HCT116 (cell line): ENCODE measurements at regions not wholly inside any gene's neighbourhood (a gene's known extent, or its start where the extent isn't known, plus 50 kb on each side); places are given as distances from the start of the nearest gene placed in this dataset.

ENCODE experiments used
- ATAC-seq: fragments of 200-7000 bp; cut with Tn5 transposase; 2 replicates; pipeline ENCODE4 v1.9.1; 2020; ENCODE audit warnings: mild to moderate bottlenecking, moderate library complexity
- BruUV-seq: library from RNA; stranded (reverse); fragments of 400-500 nt; replicated peaks from 2 replicates; lab custom pipeline; 2021; lab: Mats Ljungman, UMichigan
- CTCF ChIA-PET: fragments of 300-600 bp; sonication (Branson Sonifier 250); formaldehyde crosslinking; loops from one replicate; lab custom pipeline; 2021; ENCODE audit warnings: antibody characterized with exemption; lab: Charles Lee
- POLR2A ChIA-PET: fragments of 300-600, 350-600 bp; sonication (Branson Sonifier 250); formaldehyde crosslinking; loops from one replicate; lab custom pipeline; 2021; ENCODE audit warnings: antibody characterized with exemption; lab: Charles Lee
- RAD21 ChIA-PET, 2 experiments: fragments of 300-600 bp; sonication (Branson Sonifier 250); formaldehyde crosslinking; loops; one replicate each; lab custom pipeline; 2023; ENCODE audit warnings: low total read pairs in 2 of 2; ENCODE audit not compliant: uncharacterized antibody in 2 of 2, unreplicated experiment in 2 of 2, low non-redundant PET in 1 of 2; lab: Charles Lee
- DNase-seq: peaks from one replicate; pipeline ENCODE4 v3.0.0-alpha.2; 2010; ENCODE audit warnings: low read depth, low spot score
- H2AFZ ChIP-seq: fragments of 200-600 bp; shearing (Covaris generic), sonication (generic); 2 replicates; pipeline ENCODE4 v1.6.1; 2017; ENCODE audit warnings: low read depth, mixed run types, mixed read lengths, antibody characterized with exemption, low read length; ENCODE audit not compliant: poor library complexity, severe bottlenecking
- H3K27ac ChIP-seq: 2 replicates; pipeline ENCODE4 v1.5.1; 2012; ENCODE audit warnings: low read depth, low read length
- H3K27me3 ChIP-seq: fragments of 200-600 bp; sonication (generic); 2 replicates; pipeline ENCODE4 v1.6.1; 2016; ENCODE audit warnings: mixed run types, low read length, mixed read lengths; ENCODE audit not compliant: insufficient read depth
- H3K36me3 ChIP-seq, 2 experiments: fragments of 200-500 bp in 1 of 2; fragments of 200-600 bp in 1 of 2; sonication (Bioruptor generic) in 1 of 2; sonication (generic) in 1 of 2; 2 replicates each; pipeline versions ENCODE4 v1.5.1 to v1.6.1; 2014 to 2016; ENCODE audit warnings: low read length in 2 of 2, inconsistent platforms in 1 of 2, mixed read lengths in 1 of 2, mixed run types in 1 of 2; ENCODE audit not compliant: insufficient read depth in 2 of 2, control insufficient read depth in 1 of 2
- H3K4me1 ChIP-seq, 2 experiments: fragments of 200-600 bp in 1 of 2; sonication (generic) in 1 of 2; 2 replicates each; pipeline versions ENCODE4 v1.5.1 to v1.6.1; 2012 to 2017; ENCODE audit warnings: low read length in 2 of 2, inconsistent platforms in 1 of 2, mild to moderate bottlenecking in 1 of 2, mixed read lengths in 1 of 2, mixed run types in 1 of 2, moderate library complexity in 1 of 2; ENCODE audit not compliant: insufficient read depth in 2 of 2, control insufficient read depth in 1 of 2
- H3K4me2 ChIP-seq: fragments of 200-600 bp; sonication (generic); 2 replicates; pipeline ENCODE4 v1.6.1; 2017; ENCODE audit warnings: mixed run types, low read length, mixed read lengths
- H3K4me3 ChIP-seq, 2 experiments: fragments of 200-600 bp in 1 of 2; sonication (generic) in 1 of 2; replicated peaks in 1 of 2; 2 replicates each; pipeline ENCODE4 v1.5.1; 2011 to 2016; ENCODE audit warnings: low read length in 2 of 2, control low read depth in 1 of 2, low read depth in 1 of 2, mild to moderate bottlenecking in 1 of 2, mixed read lengths in 1 of 2, mixed run types in 1 of 2
- H3K79me2 ChIP-seq: fragments of 200-600 bp; sonication (generic); 2 replicates; pipeline ENCODE4 v1.6.1; 2017; ENCODE audit warnings: mild to moderate bottlenecking, mixed run types, low read length, moderate library complexity, mixed read lengths; ENCODE audit not compliant: insufficient read depth
- H3K9ac ChIP-seq: fragments of 200-600 bp; sonication (generic); 2 replicates; pipeline ENCODE4 v1.6.1; 2016; ENCODE audit warnings: low read length, mixed read lengths
- H3K9me2 ChIP-seq: fragments of 200-600 bp; sonication (generic), shearing (Covaris generic); 2 replicates; pipeline ENCODE4 v1.6.1; 2017; ENCODE audit warnings: mixed run types, mild to moderate bottlenecking, moderate library complexity; ENCODE audit not compliant: insufficient read depth
- H3K9me3 ChIP-seq, 2 experiments: fragments of 200-500 bp in 1 of 2; fragments of 200-600 bp in 1 of 2; sonication (Bioruptor generic) in 1 of 2; sonication (generic) in 1 of 2; 2 replicates each; pipeline ENCODE4 v1.6.1; 2014 to 2017; ENCODE audit warnings: low read length in 2 of 2, mixed read lengths in 2 of 2, inconsistent platforms in 1 of 2, low read depth in 1 of 2, mild to moderate bottlenecking in 1 of 2, mixed run types in 1 of 2, moderate library complexity in 1 of 2; ENCODE audit not compliant: control insufficient read depth in 1 of 2, insufficient read depth in 1 of 2
- H4K20me1 ChIP-seq: fragments of 200-600 bp; sonication (generic), shearing (Covaris generic); 2 replicates; pipeline ENCODE4 v1.6.1; 2017; ENCODE audit warnings: mixed run types, mild to moderate bottlenecking, moderate library complexity; ENCODE audit not compliant: insufficient read depth
- CBX3 ChIP-seq: IDR thresholded peaks from 2 replicates; pipeline ENCODE4 v1.6.1; 2012; ENCODE audit warnings: low read depth
- CTCF ChIP-seq, 3 experiments: fragments of 200-600 bp in 1 of 3; sonication (generic) in 1 of 3; IDR thresholded peaks in 2 of 3; conservative IDR thresholded peaks in 1 of 3; 2 replicates each; pipeline ENCODE4 v1.5.1; 2012 to 2017; ENCODE audit warnings: low read depth in 2 of 3, low read length in 2 of 3, antibody characterized with exemption in 1 of 3, borderline replicate concordance in 1 of 3, control low read depth in 1 of 3, mild to moderate bottlenecking in 1 of 3, mixed read lengths in 1 of 3, mixed run types in 1 of 3, moderate library complexity in 1 of 3; ENCODE audit not compliant: insufficient read depth in 1 of 3
- EGR1 ChIP-seq: IDR thresholded peaks from 2 replicates; pipeline ENCODE4 v1.6.1; 2012; ENCODE audit warnings: low read depth
- ELF1 ChIP-seq: IDR thresholded peaks from 2 replicates; pipeline ENCODE4 v1.6.1; 2012; ENCODE audit warnings: low read depth, borderline replicate concordance
- EZH2 ChIP-seq: fragments of 200-600 bp; sonication (generic); IDR thresholded peaks from 2 replicates; pipeline ENCODE4 v1.6.1; 2017; ENCODE audit warnings: antibody characterized with exemption, mixed run types
- FOSL1 ChIP-seq: IDR thresholded peaks from 2 replicates; pipeline ENCODE4 v1.6.1; 2012; ENCODE audit warnings: low read depth
- JUND ChIP-seq: IDR thresholded peaks from 2 replicates; pipeline ENCODE4 v1.6.1; 2012
- POLR2A ChIP-seq: IDR thresholded peaks from 2 replicates; pipeline ENCODE4 v1.7.0; 2011; ENCODE audit warnings: borderline replicate concordance; ENCODE audit not compliant: insufficient read depth, insufficient read length; ENCODE audit errors: extremely low read depth
- RAD21 ChIP-seq: IDR thresholded peaks from 2 replicates; pipeline ENCODE4 v1.6.1; 2012; ENCODE audit warnings: low read depth, mild to moderate bottlenecking
- SP1 ChIP-seq: IDR thresholded peaks from 2 replicates; pipeline ENCODE4 v1.6.1; 2012; ENCODE audit warnings: low read depth
- YY1 ChIP-seq: IDR thresholded peaks from 2 replicates; pipeline ENCODE4 v1.6.1; 2011; ENCODE audit warnings: low read length, low read depth, moderate library complexity, mild to moderate bottlenecking; ENCODE audit not compliant: insufficient replicate concordance; ENCODE audit errors: extremely low read depth
- ZFX ChIP-seq: fragments of 450-650 bp; IDR thresholded peaks from 2 replicates; pipeline ENCODE4 v1.6.1; 2017
- ZNF274 ChIP-seq: fragments of 200-500 bp; sonication (Bioruptor generic); IDR thresholded peaks from 2 replicates; pipeline ENCODE4 v1.6.1; 2014; ENCODE audit warnings: mild to moderate bottlenecking, low read depth, low read length, inconsistent platforms
- intact Hi-C: fragments of 100-400 bp; cut with micrococcal nuclease; formaldehyde crosslinking; loops from 2 replicates; pipeline ENCODE4 v1.10.0; 2022
- TF ChIP-seq, protein P1 (sequence below): IDR thresholded peaks from 2 replicates; pipeline ENCODE4 v1.6.1; 2011; ENCODE audit warnings: mild to moderate bottlenecking, low read length, moderate library complexity; ENCODE audit not compliant: insufficient replicate concordance; ENCODE audit errors: extremely low read depth

DNA sequence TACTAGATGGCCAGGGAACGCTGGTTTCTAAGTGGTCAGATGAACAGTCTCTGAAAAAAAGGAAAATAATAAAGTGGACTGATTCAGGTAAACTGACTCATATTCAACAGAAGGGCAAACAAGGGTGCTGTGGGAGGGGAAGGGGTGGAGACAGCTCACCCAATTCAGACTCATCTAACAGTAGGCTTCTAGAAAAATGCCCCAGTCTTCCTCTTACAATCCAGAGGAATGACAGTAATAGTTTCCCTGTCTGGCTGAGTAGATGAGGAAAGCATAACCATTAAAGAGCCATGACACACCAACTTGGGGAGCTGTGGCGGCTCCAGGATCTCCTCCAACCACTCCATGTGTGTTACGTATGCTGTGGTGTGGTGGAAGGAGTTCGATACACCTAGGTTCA, 231.4 kb upstream of the UMPS start:
- Histone ChIP-seq H3K9ac (no peak overlapping the region), H2AFZ (no peak overlapping the region), H4K20me1 (no peaks in the 10 kb centered on the region), H3K4me3 (no peak overlapping the region), H3K9me3 (no peaks in the 10 kb centered on the region), H3K27me3 (peaks cover 71% of the 10 kb centered on the region), H3K4me2 (no peak overlapping the region), H3K27ac (no peak overlapping the region), H3K36me3 (no peaks in the 10 kb centered on the region), H3K79me2 (no peaks in the 10 kb centered on the region), H3K4me1 (no peaks in the 10 kb centered on the region), H3K9me2 (no peaks in the 10 kb centered on the region)
- POLR2A ChIA-PET = no interaction called here
- RAD21 ChIA-PET = no interaction called here
- intact Hi-C loops = no loop called here
- TF ChIP-seq, protein P1, sequence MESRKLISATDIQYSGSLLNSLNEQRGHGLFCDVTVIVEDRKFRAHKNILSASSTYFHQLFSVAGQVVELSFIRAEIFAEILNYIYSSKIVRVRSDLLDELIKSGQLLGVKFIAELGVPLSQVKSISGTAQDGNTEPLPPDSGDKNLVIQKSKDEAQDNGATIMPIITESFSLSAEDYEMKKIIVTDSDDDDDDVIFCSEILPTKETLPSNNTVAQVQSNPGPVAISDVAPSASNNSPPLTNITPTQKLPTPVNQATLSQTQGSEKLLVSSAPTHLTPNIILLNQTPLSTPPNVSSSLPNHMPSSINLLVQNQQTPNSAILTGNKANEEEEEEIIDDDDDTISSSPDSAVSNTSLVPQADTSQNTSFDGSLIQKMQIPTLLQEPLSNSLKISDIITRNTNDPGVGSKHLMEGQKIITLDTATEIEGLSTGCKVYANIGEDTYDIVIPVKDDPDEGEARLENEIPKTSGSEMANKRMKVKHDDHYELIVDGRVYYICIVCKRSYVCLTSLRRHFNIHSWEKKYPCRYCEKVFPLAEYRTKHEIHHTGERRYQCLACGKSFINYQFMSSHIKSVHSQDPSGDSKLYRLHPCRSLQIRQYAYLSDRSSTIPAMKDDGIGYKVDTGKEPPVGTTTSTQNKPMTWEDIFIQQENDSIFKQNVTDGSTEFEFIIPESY = no peak
- no peak for TF ChIP-seq FOSL1
- TF ChIP-seq EGR1 = no peak
- TF ChIP-seq YY1 = no peak
- no peak for TF ChIP-seq ZFX
- TF ChIP-seq POLR2A = no peak
- no peak for TF ChIP-seq JUND
- TF ChIP-seq CBX3 = no peak
- no peak for DNase-seq
- no TSS peak for BruUV-seq
- no peak for ATAC-seq
- CTCF ChIA-PET = no interaction called here

DNA sequence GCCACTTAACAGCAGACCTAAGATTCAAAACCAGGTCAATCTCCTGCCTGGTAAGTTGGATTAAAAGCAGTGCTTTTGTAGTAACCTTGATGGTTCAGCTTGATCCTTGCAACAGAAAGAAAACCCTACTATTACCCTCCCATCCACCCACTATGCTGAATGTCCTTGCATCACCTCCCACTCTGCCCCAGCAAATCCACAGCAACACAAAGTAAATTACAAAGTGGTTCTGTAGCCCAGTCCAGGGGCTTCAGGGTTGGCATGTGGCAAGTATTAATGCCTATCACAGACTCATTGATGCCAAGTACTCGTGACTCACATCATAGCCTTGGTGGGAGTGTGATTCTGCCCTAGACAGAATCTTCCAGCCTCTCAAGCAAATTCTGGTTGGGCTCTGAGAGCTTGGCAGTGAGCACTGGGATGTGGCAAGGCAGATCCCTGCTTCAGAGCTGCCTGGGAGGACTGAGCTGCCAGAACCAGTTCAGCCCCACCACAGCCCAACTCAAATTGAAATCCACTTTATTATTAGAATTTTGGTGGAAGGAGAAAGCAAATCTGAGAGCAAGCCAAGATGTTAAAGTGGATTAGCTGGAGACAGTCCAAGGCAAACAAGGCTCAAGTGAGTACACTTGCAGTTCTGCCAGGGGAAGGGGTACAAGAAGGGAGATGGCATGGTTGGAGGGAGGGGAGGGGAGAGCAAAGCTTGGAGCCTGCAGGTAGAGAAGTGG, 225.8 kb upstream of the UMPS start:
- ATAC-seq (no peak), DNase-seq (no peak)
- Histone ChIP-seq H3K4me2 (no peak overlapping the region), H4K20me1 (no peaks in the 10 kb centered on the region), H3K79me2 (no peaks in the 10 kb centered on the region), H3K4me3 (no peak overlapping the region), H3K9ac (no peak overlapping the region), H3K4me1 (no peaks in the 10 kb centered on the region), H3K9me2 (no peaks in the 10 kb centered on the region), H2AFZ (no peak overlapping the region)
- ChIA-PET POLR2A (no interaction called here), CTCF (no interaction called here)
- TF ChIP-seq JUND (no peak), ZFX (no peak), SP1 (no peak), CBX3 (no peak), ELF1 (no peak), EGR1 (no peak), POLR2A (no peak), ZNF274 (no peak), EZH2 (no peak), RAD21 (no peak), CTCF (IDR thresholded peaks at IDR 0.05 in 2 of 3, conservative IDR thresholded peaks at IDR 0.05 in 1 of 3; ENCODE audit: borderline replicate concordance in 1 of 3, insufficient read depth in 1 of 3, low read depth in 2 of 3, low read length in 2 of 3) (no peak), YY1 (no peak)
- TF ChIP-seq, all 23 proteins: peak for 0
- no TSS peak for BruUV-seq
- Histone ChIP-seq H3K36me3 (no peaks in the 10 kb centered on the region), H3K27me3 (peaks cover 75% of the 10 kb centered on the region), H3K27ac (no peak overlapping the region), H3K9me3 (no peaks in the 10 kb centered on the region)
- RAD21 ChIA-PET = no interaction called here
- intact Hi-C loops = no loop called here
